ENCODE measurements at regions not wholly inside any gene's neighbourhood (a gene's known extent, or its start where the extent isn't known, plus 50 kb on each side); places are given as distances from the start of the nearest gene placed in this dataset.

- H3K9me2 ChIP-seq (ENCODE audit: insufficient read depth, low read length) = no peaks in the 10 kb centered on the region
- no peaks in the 10 kb centered on the region for H3K36me3 ChIP-seq (ENCODE audit: insufficient read depth, low read length)
- H3K27ac ChIP-seq (ENCODE audit: low read length) = no peak overlapping the region
- no peaks in the 10 kb centered on the region for H3K27me3 ChIP-seq (ENCODE audit: insufficient read depth, low read depth, low read length)
- TF ChIP-seq POLR2AphosphoS5 (IDR thresholded peaks at IDR 0.05) (no peak), REST (IDR thresholded peaks at IDR 0.05; ENCODE audit: borderline replicate concordance) (no peak), EP300 (conservative IDR thresholded peaks at IDR 0.05; ENCODE audit: poor library complexity, severe bottlenecking) (no peak), RAD21 (conservative IDR thresholded peaks at IDR 0.05) (no peak), TAF1 (IDR thresholded peaks at IDR 0.05; ENCODE audit: low read depth) (no peak), SMC3 (conservative IDR thresholded peaks at IDR 0.05; ENCODE audit: poor library complexity) (no peak), EZH2 (IDR thresholded peaks at IDR 0.05; ENCODE audit: borderline replicate concordance, insufficient read depth, low read length, poor library complexity, severe bottlenecking) (no peak), CTCF (IDR thresholded peaks at IDR 0.05; ENCODE audit: poor library complexity, severe bottlenecking) (no peak)
- no peak overlapping the region for H3K4me3 ChIP-seq (ENCODE audit: low read length)
- no peaks in the 10 kb centered on the region for H4K20me1 ChIP-seq (ENCODE audit: insufficient read depth)
- no peak overlapping the region for H3K9ac ChIP-seq (ENCODE audit: low read length)
- no peaks in the 10 kb centered on the region for H3K9me3 ChIP-seq (ENCODE audit: low read length)
- H2AFZ ChIP-seq (ENCODE audit: low read depth, low read length) = no peak overlapping the region
- H3F3A ChIP-seq (ENCODE audit: insufficient read depth, low read length, poor library complexity, severe bottlenecking) = no peaks in the 10 kb centered on the region
- H3K4me2 ChIP-seq (ENCODE audit: low read length) = no peak overlapping the region
- no peaks in the 10 kb centered on the region for H3K79me2 ChIP-seq (replicated peaks; ENCODE audit: insufficient read depth, low read length)
Measured at GRCh38 chr6:44723439-44724197, 336.1 kb downstream of the CDC5L start.

- H3K79me2 ChIP-seq (replicated peaks; ENCODE audit: insufficient read depth, low read length) = no peaks in the 10 kb centered on the region
- no peaks in the 10 kb centered on the region for H3K9me3 ChIP-seq (ENCODE audit: low read length)
- H3F3A ChIP-seq (ENCODE audit: insufficient read depth, low read length, poor library complexity, severe bottlenecking) = no peaks in the 10 kb centered on the region
- no peak overlapping the region for H3K27ac ChIP-seq (ENCODE audit: low read length)
- H2AFZ ChIP-seq (ENCODE audit: low read depth, low read length) = no peak overlapping the region
- H4K20me1 ChIP-seq (ENCODE audit: insufficient read depth) = no peaks in the 10 kb centered on the region
- H3K36me3 ChIP-seq (ENCODE audit: insufficient read depth, low read length) = no peaks in the 10 kb centered on the region
- H3K9ac ChIP-seq (ENCODE audit: low read length) = no peak overlapping the region
- no peaks in the 10 kb centered on the region for H3K27me3 ChIP-seq (ENCODE audit: insufficient read depth, low read depth, low read length)
- no peak overlapping the region for H3K4me2 ChIP-seq (ENCODE audit: low read length)
- no peaks in the 10 kb centered on the region for H3K9me2 ChIP-seq (ENCODE audit: insufficient read depth, low read length)
- TF ChIP-seq TAF1 (IDR thresholded peaks at IDR 0.05; ENCODE audit: low read depth) (no peak), CTCF (IDR thresholded peaks at IDR 0.05; ENCODE audit: poor library complexity, severe bottlenecking) (no peak), REST (IDR thresholded peaks at IDR 0.05; ENCODE audit: borderline replicate concordance) (no peak), POLR2AphosphoS5 (IDR thresholded peaks at IDR 0.05) (no peak), EP300 (conservative IDR thresholded peaks at IDR 0.05; ENCODE audit: poor library complexity, severe bottlenecking) (no peak), EZH2 (IDR thresholded peaks at IDR 0.05; ENCODE audit: borderline replicate concordance, insufficient read depth, low read length, poor library complexity, severe bottlenecking) (no peak), SMC3 (conservative IDR thresholded peaks at IDR 0.05; ENCODE audit: poor library complexity) (no peak), MXI1 (conservative IDR thresholded peaks at IDR 0.05; ENCODE audit: poor library complexity, severe bottlenecking) (no peak), RAD21 (conservative IDR thresholded peaks at IDR 0.05) (no peak)
- no peak overlapping the region for H3K4me3 ChIP-seq (ENCODE audit: low read length)
Measured at GRCh38 chr6:44725070-44725469, 337.6 kb downstream of the CDC5L start.

Measured in neural cell (in vitro differentiated cells).